T-helper 2 cell treated with Interferon-gamma antibody and Interleukin-4, amounts not matched to agents 5 μg/mL and 100 μg/mL, for 36 hours (primary cell): ENCODE measurements at regions not wholly inside any gene's neighbourhood (a gene's known extent, or its start where the extent isn't known, plus 50 kb on each side); places are given as distances from the start of the nearest gene placed in this dataset.
"Not testable (repeated sequence)": the region's sequence is repeated elsewhere in the genome, so short reads cannot be mapped to it uniquely, and the experiment has no call there.

Experiments
- DNase-seq: peaks from one replicate; pipeline ENCODE4 v3.0.0; 2021; ENCODE audit warnings: low spot score
- H3K27ac Mint-ChIP-seq: one replicate; pipeline ENCODE4 v1.8.0; 2021; ENCODE audit warnings: mild to moderate bottlenecking, mixed read lengths
- H3K27me3 Mint-ChIP-seq: one replicate; pipeline ENCODE4 v1.8.0; 2021; ENCODE audit warnings: low read depth, mixed read lengths
- H3K36me3 Mint-ChIP-seq: one replicate; pipeline ENCODE4 v1.8.0; 2021; ENCODE audit warnings: low read depth, mixed read lengths
- H3K4me1 Mint-ChIP-seq: one replicate; pipeline ENCODE4 v1.8.0; 2021; ENCODE audit warnings: low read depth, mixed read lengths
- H3K4me3 Mint-ChIP-seq: one replicate; pipeline ENCODE4 v1.8.0; 2022; ENCODE audit warnings: mild to moderate bottlenecking, moderate library complexity, mixed read lengths
- H3K9me3 Mint-ChIP-seq: one replicate; pipeline ENCODE4 v1.8.0; 2021; ENCODE audit warnings: mixed read lengths

GRCh38 chr2:236786751-236787150, 217.1 kb downstream of the ACKR3 start:
- peaks cover 6% of the 10 kb centered on the region for H3K27me3 Mint-ChIP-seq
- H3K9me3 Mint-ChIP-seq, result no peaks in the 10 kb centered on the region
- no peak for DNase-seq
- H3K4me1 Mint-ChIP-seq, result no peaks in the 10 kb centered on the region
- no peaks in the 10 kb centered on the region for H3K36me3 Mint-ChIP-seq
- H3K27ac Mint-ChIP-seq, result no peak overlapping the region
- H3K4me3 Mint-ChIP-seq, result no peak overlapping the region

DNA sequence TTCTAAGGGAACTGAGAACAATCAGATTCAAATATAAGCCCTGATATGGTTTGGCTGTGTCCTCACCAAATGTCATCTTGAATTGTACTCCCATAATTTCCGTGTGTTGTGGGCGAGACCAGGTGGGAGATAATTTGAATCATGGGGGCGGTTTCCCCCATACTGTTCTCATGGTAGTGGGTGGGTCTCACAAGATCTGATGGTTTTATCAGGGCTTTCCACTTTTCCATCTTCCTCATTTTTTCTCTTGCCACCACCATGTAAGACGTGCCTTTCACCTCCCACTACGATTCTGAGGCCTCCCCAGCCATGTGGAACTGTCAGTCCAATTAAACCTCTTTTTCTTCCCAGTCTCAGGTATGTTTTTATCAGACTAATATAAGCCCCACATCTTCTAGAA, 217.8 kb downstream of the ACKR3 start:
- not testable (repeated sequence) for H3K27me3 Mint-ChIP-seq, H3K4me1 Mint-ChIP-seq, H3K9me3 Mint-ChIP-seq, H3K27ac Mint-ChIP-seq, H3K4me3 Mint-ChIP-seq, H3K36me3 Mint-ChIP-seq, DNase-seq

- DNase-seq, result no peak
- Mint-ChIP-seq H3K4me3 (no peak overlapping the region), H3K36me3 (no peaks in the 10 kb centered on the region), H3K27me3 (peaks cover 6% of the 10 kb centered on the region), H3K9me3 (no peaks in the 10 kb centered on the region), H3K4me1 (no peaks in the 10 kb centered on the region), H3K27ac (no peak overlapping the region)
These were observed 218.3 kb downstream of the ACKR3 start for GRCh38 chr2:236787885-236788284.

GRCh38 chr2:236790963-236791362, 221.3 kb downstream of the ACKR3 start:
- H3K27ac Mint-ChIP-seq, result no peak overlapping the region
- DNase-seq, result no peak
- no peaks in the 10 kb centered on the region for H3K9me3 Mint-ChIP-seq
- H3K27me3 Mint-ChIP-seq, result peaks cover 3% of the 10 kb centered on the region
- no peaks in the 10 kb centered on the region for H3K36me3 Mint-ChIP-seq
- no peak overlapping the region for H3K4me3 Mint-ChIP-seq
- H3K4me1 Mint-ChIP-seq, result no peaks in the 10 kb centered on the region

DNA sequence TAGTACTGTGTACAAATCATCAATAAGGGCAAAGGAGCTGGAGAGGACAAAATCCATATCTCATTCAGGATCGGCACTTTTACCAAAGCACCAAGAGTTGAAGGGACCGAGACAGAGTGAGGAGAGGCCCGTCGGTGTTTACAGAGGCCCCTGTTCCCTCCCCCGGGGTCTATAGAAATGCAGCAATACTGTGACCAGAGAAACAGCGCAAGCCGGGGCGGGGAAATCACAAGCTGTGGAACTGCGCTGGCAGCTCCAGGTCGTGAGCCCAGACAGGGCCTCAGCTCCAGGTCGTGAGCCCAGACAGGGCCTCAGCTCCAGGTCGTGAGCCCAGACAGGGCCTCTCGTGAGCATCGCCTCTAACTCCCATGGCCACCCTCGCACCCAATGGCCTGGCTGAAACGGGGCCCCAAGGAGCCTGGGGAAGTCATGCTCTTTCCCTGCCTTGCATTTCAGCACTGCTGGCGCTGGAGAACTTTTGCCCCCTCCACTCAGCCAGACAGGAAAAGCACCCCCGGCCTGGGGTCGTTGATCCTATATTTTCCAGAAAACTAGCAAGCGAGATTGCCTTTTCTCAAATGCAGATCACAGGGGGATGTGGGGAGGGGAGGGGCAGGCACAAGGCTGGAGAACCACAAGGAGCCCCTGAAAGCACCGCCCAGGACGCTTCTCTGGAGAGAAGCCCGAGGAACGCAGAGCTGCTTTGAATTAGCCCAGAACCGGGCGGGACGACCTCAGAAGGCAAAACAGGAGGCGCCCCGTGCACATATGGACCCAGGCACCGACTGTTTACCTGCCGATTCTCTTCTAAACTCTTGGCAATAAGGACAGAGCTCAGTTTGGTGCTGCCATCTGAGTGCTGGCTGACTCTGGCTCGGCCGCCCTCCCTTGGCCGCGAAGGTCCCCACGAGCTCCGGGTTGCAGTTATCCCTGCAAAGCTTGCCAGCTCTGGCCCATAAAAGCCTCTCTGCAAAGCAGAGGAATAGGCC, 223.7 kb downstream of the ACKR3 start:
- H3K4me3 Mint-ChIP-seq, result no peak overlapping the region
- H3K4me1 Mint-ChIP-seq, result no peaks in the 10 kb centered on the region
- DNase-seq, result no peak
- H3K27ac Mint-ChIP-seq, result no peak overlapping the region
- no peaks in the 10 kb centered on the region for H3K9me3 Mint-ChIP-seq
- H3K27me3 Mint-ChIP-seq, result peaks cover 3% of the 10 kb centered on the region
- no peaks in the 10 kb centered on the region for H3K36me3 Mint-ChIP-seq

GRCh38 chr2:236794176-236794957, 224.7 kb downstream of the ACKR3 start:
- no peaks in the 10 kb centered on the region for H3K4me1 Mint-ChIP-seq
- H3K27ac Mint-ChIP-seq, result no peak overlapping the region
- peaks cover 3% of the 10 kb centered on the region for H3K27me3 Mint-ChIP-seq
- no peaks in the 10 kb centered on the region for H3K9me3 Mint-ChIP-seq
- no peak for DNase-seq
- H3K4me3 Mint-ChIP-seq, result no peak overlapping the region
- no peaks in the 10 kb centered on the region for H3K36me3 Mint-ChIP-seq

- Mint-ChIP-seq H3K4me3 (no peak overlapping the region), H3K4me1 (no peaks in the 10 kb centered on the region), H3K9me3 (no peaks in the 10 kb centered on the region), H3K36me3 (no peaks in the 10 kb centered on the region), H3K27me3 (peaks cover 3% of the 10 kb centered on the region), H3K27ac (no peak overlapping the region)
- DNase-seq, result no peak
These were observed 225.7 kb downstream of the ACKR3 start for GRCh38 chr2:236795169-236795860.

DNA sequence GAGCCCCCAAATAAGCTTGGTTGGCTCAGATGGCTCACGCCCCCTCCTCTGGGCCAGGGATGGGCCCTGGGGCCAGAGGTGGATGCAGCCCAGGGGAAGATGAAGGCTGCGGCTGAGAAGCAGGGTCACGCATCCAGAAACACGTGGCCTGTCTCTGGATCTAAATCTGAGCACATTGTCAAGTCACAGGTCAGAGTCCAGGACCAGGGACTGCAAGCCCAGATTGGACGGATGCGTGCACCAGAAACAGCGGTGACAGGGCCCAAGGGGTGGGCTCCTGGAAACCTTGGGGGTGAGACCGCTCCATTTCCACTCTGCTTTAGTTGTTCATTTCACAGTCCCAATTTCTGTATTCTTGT, 226.2 kb downstream of the ACKR3 start:
- no peak overlapping the region for H3K4me3 Mint-ChIP-seq
- peaks cover 3% of the 10 kb centered on the region for H3K27me3 Mint-ChIP-seq
- H3K36me3 Mint-ChIP-seq, result no peaks in the 10 kb centered on the region
- no peaks in the 10 kb centered on the region for H3K9me3 Mint-ChIP-seq
- H3K4me1 Mint-ChIP-seq, result no peaks in the 10 kb centered on the region
- DNase-seq, result no peak
- no peak overlapping the region for H3K27ac Mint-ChIP-seq

GRCh38 chr2:236796236-236796635, 226.6 kb downstream of the ACKR3 start:
- H3K4me3 Mint-ChIP-seq, result no peak overlapping the region
- no peak overlapping the region for H3K27ac Mint-ChIP-seq
- no peak for DNase-seq
- H3K9me3 Mint-ChIP-seq, result no peaks in the 10 kb centered on the region
- H3K27me3 Mint-ChIP-seq, result peaks cover 2% of the 10 kb centered on the region
- H3K4me1 Mint-ChIP-seq, result no peaks in the 10 kb centered on the region
- H3K36me3 Mint-ChIP-seq, result no peaks in the 10 kb centered on the region

DNA sequence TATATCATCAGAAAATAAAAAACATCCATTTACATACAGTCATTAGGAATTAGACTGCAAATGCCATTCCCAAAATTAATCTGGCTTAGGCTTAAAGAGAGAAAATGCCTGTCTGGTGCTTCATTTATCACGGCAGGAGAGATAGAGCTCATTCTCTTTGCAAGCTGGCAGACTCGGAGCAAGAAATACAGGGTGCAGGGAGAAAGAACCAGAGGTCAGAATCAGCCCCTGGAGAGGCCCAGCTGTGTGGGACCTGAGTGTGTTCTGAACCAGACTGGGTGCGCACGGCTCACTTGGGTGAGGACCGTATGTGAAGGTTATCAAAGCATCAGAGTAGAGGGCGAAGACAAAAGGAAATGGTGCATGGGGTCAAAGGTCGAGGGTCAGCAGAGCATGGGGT, 227.8 kb downstream of the ACKR3 start:
- Mint-ChIP-seq H3K27ac (no peak overlapping the region), H3K36me3 (no peaks in the 10 kb centered on the region), H3K9me3 (no peaks in the 10 kb centered on the region), H3K4me1 (no peaks in the 10 kb centered on the region), H3K4me3 (no peak overlapping the region), H3K27me3 (no peaks in the 10 kb centered on the region)
- no peak for DNase-seq

- Mint-ChIP-seq H3K9me3 (no peaks in the 10 kb centered on the region), H3K27ac (no peak overlapping the region), H3K4me3 (no peak overlapping the region), H3K27me3 (no peaks in the 10 kb centered on the region), H3K36me3 (no peaks in the 10 kb centered on the region), H3K4me1 (no peaks in the 10 kb centered on the region)
- no peak for DNase-seq
These were observed 228.9 kb downstream of the ACKR3 start for GRCh38 chr2:236798491-236798890.

- no peaks in the 10 kb centered on the region for H3K4me1 Mint-ChIP-seq
- no peaks in the 10 kb centered on the region for H3K36me3 Mint-ChIP-seq
- H3K4me3 Mint-ChIP-seq, result no peak overlapping the region
- H3K9me3 Mint-ChIP-seq, result no peaks in the 10 kb centered on the region
- no peaks in the 10 kb centered on the region for H3K27me3 Mint-ChIP-seq
- H3K27ac Mint-ChIP-seq, result no peak overlapping the region
- DNase-seq, result no peak
These were observed 229.9 kb downstream of the ACKR3 start for GRCh38 chr2:236799391-236800026.

DNA sequence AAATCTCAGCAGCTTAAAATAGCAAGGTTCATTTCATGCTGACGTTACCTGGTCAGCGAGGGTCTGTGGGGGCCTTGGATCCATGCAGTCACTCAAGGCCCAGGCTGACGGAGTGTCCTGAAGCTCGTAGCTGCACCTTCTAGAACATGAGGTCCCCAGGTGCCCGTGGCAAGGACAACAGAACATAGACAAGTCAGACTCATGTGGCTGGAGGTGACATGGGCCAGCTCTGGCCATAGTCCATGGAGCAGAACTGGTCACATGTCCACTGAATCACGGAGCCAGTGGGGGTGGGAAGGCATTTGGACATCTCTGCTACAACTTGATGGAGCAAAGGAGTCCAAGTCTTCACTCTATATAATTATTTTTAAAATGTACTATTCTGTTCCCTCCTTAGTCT, 233.2 kb downstream of the ACKR3 start:
- Mint-ChIP-seq H3K4me1 (no peaks in the 10 kb centered on the region), H3K9me3 (peaks cover 10% of the 10 kb centered on the region), H3K27me3 (no peaks in the 10 kb centered on the region), H3K4me3 (no peak overlapping the region), H3K27ac (no peak overlapping the region), H3K36me3 (no peaks in the 10 kb centered on the region)
- no peak for DNase-seq
